ENCODE measurements at regions not wholly inside any gene's neighbourhood (a gene's known extent, or its start where the extent isn't known, plus 50 kb on each side); places are given as distances from the start of the nearest gene placed in this dataset.
"Not testable (repeated sequence)": the region's sequence is repeated elsewhere in the genome, so short reads cannot be mapped to it uniquely, and the experiment has no call there.

DNA sequence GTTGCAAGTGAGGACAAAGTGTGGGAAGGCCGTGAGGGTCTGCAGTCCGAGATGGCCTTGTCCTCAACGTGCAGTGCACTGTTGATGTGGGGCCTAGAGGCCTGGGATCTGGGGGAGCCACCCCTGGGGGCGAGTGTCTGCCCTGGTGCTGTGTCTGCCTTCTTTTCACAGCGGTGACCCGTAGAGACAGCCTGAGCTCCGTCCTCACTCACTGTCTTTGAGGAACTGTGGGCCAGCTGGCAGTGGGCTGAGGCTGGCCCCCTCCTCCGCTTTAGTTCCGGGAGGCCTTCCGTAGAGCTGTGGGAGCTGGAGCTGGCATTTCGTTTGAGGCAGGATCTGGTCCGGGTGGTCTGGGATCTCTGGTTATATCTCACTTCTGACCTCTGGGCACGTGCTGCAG lies 1370.6 kb downstream of the CDH12 start:
- TF ChIP-seq POLR2AphosphoS5, EP300 (IDR thresholded peaks at IDR 0.05): not testable (repeated sequence)
- TF ChIP-seq, protein P1, sequence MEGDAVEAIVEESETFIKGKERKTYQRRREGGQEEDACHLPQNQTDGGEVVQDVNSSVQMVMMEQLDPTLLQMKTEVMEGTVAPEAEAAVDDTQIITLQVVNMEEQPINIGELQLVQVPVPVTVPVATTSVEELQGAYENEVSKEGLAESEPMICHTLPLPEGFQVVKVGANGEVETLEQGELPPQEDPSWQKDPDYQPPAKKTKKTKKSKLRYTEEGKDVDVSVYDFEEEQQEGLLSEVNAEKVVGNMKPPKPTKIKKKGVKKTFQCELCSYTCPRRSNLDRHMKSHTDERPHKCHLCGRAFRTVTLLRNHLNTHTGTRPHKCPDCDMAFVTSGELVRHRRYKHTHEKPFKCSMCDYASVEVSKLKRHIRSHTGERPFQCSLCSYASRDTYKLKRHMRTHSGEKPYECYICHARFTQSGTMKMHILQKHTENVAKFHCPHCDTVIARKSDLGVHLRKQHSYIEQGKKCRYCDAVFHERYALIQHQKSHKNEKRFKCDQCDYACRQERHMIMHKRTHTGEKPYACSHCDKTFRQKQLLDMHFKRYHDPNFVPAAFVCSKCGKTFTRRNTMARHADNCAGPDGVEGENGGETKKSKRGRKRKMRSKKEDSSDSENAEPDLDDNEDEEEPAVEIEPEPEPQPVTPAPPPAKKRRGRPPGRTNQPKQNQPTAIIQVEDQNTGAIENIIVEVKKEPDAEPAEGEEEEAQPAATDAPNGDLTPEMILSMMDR (IDR thresholded peaks at IDR 0.05): not testable (repeated sequence)

All from suprapubic skin (tissue), 4 donors.